Prostate gland (tissue), 2 donors: ENCODE measurements at regions not wholly inside any gene's neighbourhood (a gene's known extent, or its start where the extent isn't known, plus 50 kb on each side); places are given as distances from the start of the nearest gene placed in this dataset.

Experiments used
- POLR2AphosphoS5 ChIP-seq: sonication (generic); formaldehyde crosslinking; IDR thresholded peaks from one replicate; pipeline ENCODE4 v1.6.1; 2017; ENCODE audit warnings: antibody characterized with exemption
- TF ChIP-seq, protein P1 (sequence below), 4 experiments: fragments of 200-600 bp in 2 of 4; fragments of 450-650 bp in 2 of 4; sonication (generic) in 2 of 4; IDR thresholded peaks; 1 replicate in 3 of 4; 2 replicates in 1 of 4; pipeline ENCODE4 v1.5.1; 2016 to 2019; ENCODE audit warnings: antibody characterized with exemption in 4 of 4, mild to moderate bottlenecking in 2 of 4, moderate library complexity in 2 of 4

GRCh38 chr15:92323525-92323924 is 70.2 kb upstream of the ST8SIA2 start:
- TF ChIP-seq, protein P1, sequence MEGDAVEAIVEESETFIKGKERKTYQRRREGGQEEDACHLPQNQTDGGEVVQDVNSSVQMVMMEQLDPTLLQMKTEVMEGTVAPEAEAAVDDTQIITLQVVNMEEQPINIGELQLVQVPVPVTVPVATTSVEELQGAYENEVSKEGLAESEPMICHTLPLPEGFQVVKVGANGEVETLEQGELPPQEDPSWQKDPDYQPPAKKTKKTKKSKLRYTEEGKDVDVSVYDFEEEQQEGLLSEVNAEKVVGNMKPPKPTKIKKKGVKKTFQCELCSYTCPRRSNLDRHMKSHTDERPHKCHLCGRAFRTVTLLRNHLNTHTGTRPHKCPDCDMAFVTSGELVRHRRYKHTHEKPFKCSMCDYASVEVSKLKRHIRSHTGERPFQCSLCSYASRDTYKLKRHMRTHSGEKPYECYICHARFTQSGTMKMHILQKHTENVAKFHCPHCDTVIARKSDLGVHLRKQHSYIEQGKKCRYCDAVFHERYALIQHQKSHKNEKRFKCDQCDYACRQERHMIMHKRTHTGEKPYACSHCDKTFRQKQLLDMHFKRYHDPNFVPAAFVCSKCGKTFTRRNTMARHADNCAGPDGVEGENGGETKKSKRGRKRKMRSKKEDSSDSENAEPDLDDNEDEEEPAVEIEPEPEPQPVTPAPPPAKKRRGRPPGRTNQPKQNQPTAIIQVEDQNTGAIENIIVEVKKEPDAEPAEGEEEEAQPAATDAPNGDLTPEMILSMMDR (IDR thresholded peaks at IDR 0.05): no peak
- TF ChIP-seq POLR2AphosphoS5: no peak
